Lower leg skin (tissue), 3 donors: ENCODE measurements at regions not wholly inside any gene's neighbourhood (a gene's known extent, or its start where the extent isn't known, plus 50 kb on each side); places are given as distances from the start of the nearest gene placed in this dataset.

Experiments used
- POLR2A ChIP-seq, 2 donors: fragments of 450-650 bp; IDR thresholded peaks; one replicate each; pipeline ENCODE4 v1.6.1; 2016 to 2017; ENCODE audit warnings: antibody characterized with exemption in 2 of 2, mild to moderate bottlenecking in 1 of 2, moderate library complexity in 1 of 2
- TF ChIP-seq, protein P1 (sequence below), 3 donors: fragments of 450-650 bp; IDR thresholded peaks; one replicate each; pipeline ENCODE4 v1.5.1; 2016; ENCODE audit warnings: antibody characterized with exemption in 3 of 3, mild to moderate bottlenecking in 3 of 3, moderate library complexity in 2 of 3

- TF ChIP-seq POLR2A (IDR thresholded peaks at IDR 0.05) = no peak
- TF ChIP-seq, protein P1, sequence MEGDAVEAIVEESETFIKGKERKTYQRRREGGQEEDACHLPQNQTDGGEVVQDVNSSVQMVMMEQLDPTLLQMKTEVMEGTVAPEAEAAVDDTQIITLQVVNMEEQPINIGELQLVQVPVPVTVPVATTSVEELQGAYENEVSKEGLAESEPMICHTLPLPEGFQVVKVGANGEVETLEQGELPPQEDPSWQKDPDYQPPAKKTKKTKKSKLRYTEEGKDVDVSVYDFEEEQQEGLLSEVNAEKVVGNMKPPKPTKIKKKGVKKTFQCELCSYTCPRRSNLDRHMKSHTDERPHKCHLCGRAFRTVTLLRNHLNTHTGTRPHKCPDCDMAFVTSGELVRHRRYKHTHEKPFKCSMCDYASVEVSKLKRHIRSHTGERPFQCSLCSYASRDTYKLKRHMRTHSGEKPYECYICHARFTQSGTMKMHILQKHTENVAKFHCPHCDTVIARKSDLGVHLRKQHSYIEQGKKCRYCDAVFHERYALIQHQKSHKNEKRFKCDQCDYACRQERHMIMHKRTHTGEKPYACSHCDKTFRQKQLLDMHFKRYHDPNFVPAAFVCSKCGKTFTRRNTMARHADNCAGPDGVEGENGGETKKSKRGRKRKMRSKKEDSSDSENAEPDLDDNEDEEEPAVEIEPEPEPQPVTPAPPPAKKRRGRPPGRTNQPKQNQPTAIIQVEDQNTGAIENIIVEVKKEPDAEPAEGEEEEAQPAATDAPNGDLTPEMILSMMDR (IDR thresholded peaks at IDR 0.05) = no peak
These were observed 426.9 kb upstream of the BOD1L1 start for GRCh38 chr4:14054391-14054790.
